Endodermal cell (in vitro differentiated cells): ENCODE measurements at regions not wholly inside any gene's neighbourhood (a gene's known extent, or its start where the extent isn't known, plus 50 kb on each side); places are given as distances from the start of the nearest gene placed in this dataset.

ENCODE experiments used
- DNase-seq: peaks from one replicate; pipeline ENCODE4 v3.0.0-alpha.2; 2017
- H3K27ac ChIP-seq: 2 replicates; pipeline ENCODE4 v1.5.1; 2013; ENCODE audit warnings: mild to moderate bottlenecking, low read depth, low read length, moderate library complexity
- H3K27me3 ChIP-seq: 2 replicates; pipeline ENCODE4 v1.6.1; 2013; ENCODE audit warnings: mild to moderate bottlenecking, low read length, moderate library complexity; ENCODE audit not compliant: insufficient read depth, control insufficient read depth, poor library complexity, severe bottlenecking
- H3K36me3 ChIP-seq: 2 replicates; pipeline ENCODE4 v1.7.0; 2013; ENCODE audit warnings: mild to moderate bottlenecking, low read length, moderate library complexity; ENCODE audit not compliant: control insufficient read depth, insufficient read depth
- H3K4me1 ChIP-seq: one replicate; pipeline ENCODE4 v1.7.0; 2013; ENCODE audit warnings: low read length; ENCODE audit not compliant: control insufficient read depth, insufficient read depth
- H3K4me3 ChIP-seq: 2 replicates; pipeline ENCODE4 v1.5.1; 2013; ENCODE audit warnings: mild to moderate bottlenecking, low read length, moderate library complexity
- H3K9ac ChIP-seq: 2 replicates; pipeline ENCODE4 v1.6.1; 2013; ENCODE audit warnings: mild to moderate bottlenecking, low read length, moderate library complexity; ENCODE audit not compliant: poor library complexity, severe bottlenecking; ENCODE audit errors: extremely low read depth
- H3K9me3 ChIP-seq: 2 replicates; pipeline ENCODE4 v1.6.1; 2013; ENCODE audit warnings: mild to moderate bottlenecking, low read length, moderate library complexity; ENCODE audit not compliant: control insufficient read depth
- H3K27ac Mint-ChIP-seq: 2 replicates; pipeline ENCODE4 v1.8.0; 2020; ENCODE audit warnings: mixed read lengths
- H3K27me3 Mint-ChIP-seq: 2 replicates; pipeline ENCODE4 v1.8.0; 2021; ENCODE audit warnings: mild to moderate bottlenecking, mixed read lengths; ENCODE audit not compliant: insufficient read depth
- H3K36me3 Mint-ChIP-seq: 2 replicates; pipeline ENCODE4 v1.8.0; 2020; ENCODE audit warnings: low read depth, mixed read lengths
- H3K4me1 Mint-ChIP-seq: 2 replicates; pipeline ENCODE4 v1.8.0; 2020; ENCODE audit warnings: mixed read lengths
- H3K4me3 Mint-ChIP-seq: 2 replicates; pipeline ENCODE4 v1.8.0; 2020; ENCODE audit warnings: mild to moderate bottlenecking, moderate library complexity, mixed read lengths
- H3K9me3 Mint-ChIP-seq: 2 replicates; pipeline ENCODE4 v1.8.0; 2020; ENCODE audit warnings: mild to moderate bottlenecking, mixed read lengths
- WGBS, 2 experiments: methylation state at CpG; one replicate each; pipeline versions ENCODE4 v1.1.5 to v1.1.7; 2013; ENCODE audit warnings: missing lambda C conversion rate in 2 of 2, mixed read lengths in 1 of 2; ENCODE audit not compliant: insufficient coverage in 1 of 2, insufficient read length in 1 of 2; 5-methylcytosine and 5-hydroxymethylcytosine counted together
- TF ChIP-seq, protein P1 (sequence below): fragments of 200-600 bp; sonication (generic); conservative IDR thresholded peaks from 2 replicates; pipeline ENCODE4 v1.5.0; 2021; ENCODE audit warnings: antibody characterized with exemption, mild to moderate bottlenecking

DNA sequence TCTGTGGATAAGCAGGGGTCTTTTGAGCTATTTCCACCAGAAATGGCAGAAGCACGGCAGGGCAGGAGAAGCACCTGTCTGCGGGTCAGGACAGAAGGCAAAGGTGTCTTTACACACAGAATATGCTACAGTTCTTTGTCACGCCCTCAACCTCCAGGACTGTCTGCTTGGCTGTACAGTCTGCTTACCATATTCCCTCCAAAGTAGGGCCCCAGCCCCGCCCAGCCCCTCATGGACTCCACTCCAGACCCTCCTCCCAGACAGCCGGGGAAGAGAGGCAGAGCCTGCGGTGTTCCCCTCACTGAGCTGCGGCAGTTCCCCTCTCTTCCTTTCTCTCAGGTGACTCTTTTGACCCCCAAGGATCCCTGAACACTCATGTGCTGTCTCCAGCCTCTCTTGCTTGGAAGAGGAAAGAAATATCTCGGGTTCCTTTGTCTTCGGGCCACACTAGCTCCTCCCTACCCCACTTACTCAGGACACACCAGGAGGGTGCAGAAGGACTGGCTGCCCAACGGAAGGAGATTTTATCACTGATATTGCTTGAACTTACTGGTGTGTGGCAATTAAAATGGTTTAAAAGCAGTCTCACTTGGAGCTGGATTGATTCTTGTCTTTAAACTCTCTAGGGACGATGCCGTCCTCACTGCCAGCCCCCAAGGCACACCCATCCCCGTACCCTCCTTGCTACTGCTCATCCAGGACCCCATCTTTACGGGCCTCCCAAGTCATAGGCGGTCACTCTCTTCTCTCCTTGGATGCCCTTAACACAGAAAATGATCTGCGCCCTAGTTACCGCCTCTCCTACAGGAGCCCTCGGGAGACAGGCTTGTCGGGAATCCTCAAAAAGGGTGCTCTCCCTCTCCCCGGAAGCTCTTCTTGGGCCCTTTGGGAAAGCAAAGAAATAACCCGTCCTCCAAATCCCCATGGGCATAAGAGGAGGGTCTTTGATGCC is 169.7 kb downstream of the TOMM20 start:
- no peaks in the 10 kb centered on the region for H3K27me3 ChIP-seq
- H3K4me3 Mint-ChIP-seq, result no peak overlapping the region
- peaks cover 42% of the 10 kb centered on the region for H3K4me1 ChIP-seq
- H3K27ac Mint-ChIP-seq, result no peak overlapping the region
- 91 to 95% methylated on average over 9 to 20 of the region's 21 CpGs for WGBS, 2 experiments
- H3K27ac ChIP-seq, result no peak overlapping the region
- H3K9me3 ChIP-seq, result no peaks in the 10 kb centered on the region
- H3K27me3 Mint-ChIP-seq, result no peaks in the 10 kb centered on the region
- H3K36me3 ChIP-seq, result no peaks in the 10 kb centered on the region
- H3K9ac ChIP-seq, result no peak overlapping the region
- TF ChIP-seq, protein P1, sequence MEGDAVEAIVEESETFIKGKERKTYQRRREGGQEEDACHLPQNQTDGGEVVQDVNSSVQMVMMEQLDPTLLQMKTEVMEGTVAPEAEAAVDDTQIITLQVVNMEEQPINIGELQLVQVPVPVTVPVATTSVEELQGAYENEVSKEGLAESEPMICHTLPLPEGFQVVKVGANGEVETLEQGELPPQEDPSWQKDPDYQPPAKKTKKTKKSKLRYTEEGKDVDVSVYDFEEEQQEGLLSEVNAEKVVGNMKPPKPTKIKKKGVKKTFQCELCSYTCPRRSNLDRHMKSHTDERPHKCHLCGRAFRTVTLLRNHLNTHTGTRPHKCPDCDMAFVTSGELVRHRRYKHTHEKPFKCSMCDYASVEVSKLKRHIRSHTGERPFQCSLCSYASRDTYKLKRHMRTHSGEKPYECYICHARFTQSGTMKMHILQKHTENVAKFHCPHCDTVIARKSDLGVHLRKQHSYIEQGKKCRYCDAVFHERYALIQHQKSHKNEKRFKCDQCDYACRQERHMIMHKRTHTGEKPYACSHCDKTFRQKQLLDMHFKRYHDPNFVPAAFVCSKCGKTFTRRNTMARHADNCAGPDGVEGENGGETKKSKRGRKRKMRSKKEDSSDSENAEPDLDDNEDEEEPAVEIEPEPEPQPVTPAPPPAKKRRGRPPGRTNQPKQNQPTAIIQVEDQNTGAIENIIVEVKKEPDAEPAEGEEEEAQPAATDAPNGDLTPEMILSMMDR, result no peak
- DNase-seq, result no peak
- H3K4me3 ChIP-seq, result no peak overlapping the region
- H3K4me1 Mint-ChIP-seq, result peaks cover 69% of the 10 kb centered on the region
- H3K36me3 Mint-ChIP-seq, result no peaks in the 10 kb centered on the region
- no peaks in the 10 kb centered on the region for H3K9me3 Mint-ChIP-seq

DNA sequence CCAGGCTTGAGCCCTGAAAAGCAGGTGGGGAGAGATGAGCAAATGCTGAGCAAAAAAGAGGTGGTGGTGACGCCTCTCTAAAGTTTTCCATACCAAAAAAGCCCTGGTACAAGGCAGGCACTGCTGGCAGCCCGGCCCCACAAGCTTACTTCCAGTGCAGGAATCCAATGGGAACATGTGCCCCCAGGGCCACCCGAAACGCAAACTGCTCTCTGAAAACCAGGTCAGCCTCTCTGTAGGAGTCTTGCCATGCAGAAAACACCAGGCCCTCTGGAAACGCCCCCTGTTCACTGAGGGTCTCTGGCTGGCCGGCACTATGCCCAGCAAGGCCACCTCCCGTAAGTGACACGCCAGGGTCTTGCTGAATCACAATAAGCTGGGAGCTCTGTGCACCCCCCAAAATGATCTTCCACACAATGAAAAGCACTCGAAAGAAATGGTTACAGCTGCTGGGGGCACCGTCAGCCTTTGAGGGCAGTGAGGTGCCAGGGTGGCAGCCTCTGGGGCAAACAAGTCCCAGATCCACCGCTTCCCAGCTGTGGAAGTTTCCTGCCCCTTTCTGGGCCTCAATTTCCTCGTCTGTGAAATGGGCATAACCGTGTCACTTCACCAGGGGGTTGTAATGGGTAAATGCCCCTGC is 170.5 kb downstream of the TOMM20 start:
- Mint-ChIP-seq H3K4me3 (no peak overlapping the region), H3K27me3 (no peaks in the 10 kb centered on the region), H3K4me1 (peaks cover 64% of the 10 kb centered on the region), H3K27ac (peak overlapping the region; percentile 98), H3K9me3 (no peaks in the 10 kb centered on the region), H3K36me3 (no peaks in the 10 kb centered on the region)
- Histone ChIP-seq H3K4me3 (no peak overlapping the region), H3K27me3 (no peaks in the 10 kb centered on the region), H3K9me3 (no peaks in the 10 kb centered on the region), H3K4me1 (peaks cover 39% of the 10 kb centered on the region), H3K27ac (peak overlapping the region; percentile 88), H3K36me3 (no peaks in the 10 kb centered on the region), H3K9ac (peak overlapping the region; percentile 14)
- TF ChIP-seq, protein P1, result no peak
- 72 to 87% methylated on average over 7 to 13 of the region's 13 CpGs for WGBS, 2 experiments
- DNase-seq, result no peak

DNA sequence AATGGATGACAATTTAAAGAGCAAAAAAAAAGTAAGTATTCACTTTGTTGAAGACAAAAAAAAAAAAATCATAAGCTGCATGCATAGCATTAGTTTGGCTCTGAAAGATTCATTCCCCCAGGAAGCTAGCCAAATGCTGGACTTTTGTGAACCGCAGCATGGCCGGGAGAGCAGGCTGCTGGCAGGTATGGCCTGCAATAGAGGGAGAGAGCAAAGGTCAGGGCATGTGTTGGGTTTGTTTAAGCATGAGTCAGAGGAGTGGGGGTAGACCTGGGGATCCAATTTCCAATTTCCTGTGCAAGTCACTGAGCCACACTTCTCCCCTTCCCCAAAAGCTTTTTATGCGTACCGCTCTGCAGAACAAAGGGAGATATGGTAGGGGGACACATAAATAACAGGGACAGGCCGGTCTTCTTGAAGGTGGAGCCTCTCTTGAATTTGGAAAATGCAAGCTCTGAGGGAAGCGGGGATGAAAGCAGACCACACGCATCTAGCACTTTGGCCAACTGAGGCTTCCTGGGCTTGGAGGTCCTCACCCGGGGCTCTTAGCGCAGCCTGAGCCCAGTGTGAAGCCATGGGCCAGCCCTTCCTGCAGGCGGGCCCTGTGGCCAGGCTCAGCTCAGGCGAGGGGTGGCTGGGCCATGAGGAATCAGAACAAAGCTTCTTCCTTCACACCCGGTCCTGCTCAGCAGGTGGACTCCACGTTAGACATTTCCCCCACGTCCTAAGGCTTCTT is 171.1 kb downstream of the TOMM20 start:
- no peaks in the 10 kb centered on the region for H3K27me3 Mint-ChIP-seq
- Histone ChIP-seq H3K4me1 (peaks cover 34% of the 10 kb centered on the region), H3K27me3 (no peaks in the 10 kb centered on the region), H3K27ac (peak overlapping the region; percentile 88), H3K36me3 (no peaks in the 10 kb centered on the region), H3K9ac (peak overlapping the region; percentile 14), H3K4me3 (peak overlapping the region; percentile 13), H3K9me3 (no peaks in the 10 kb centered on the region)
- H3K9me3 Mint-ChIP-seq, result no peaks in the 10 kb centered on the region
- peak overlapping the region; percentile 98 for H3K27ac Mint-ChIP-seq
- peaks cover 60% of the 10 kb centered on the region for H3K4me1 Mint-ChIP-seq
- WGBS, 2 experiments, result 24 to 42% methylated on average over 7 to 14 of the region's 14 CpGs
- peak; percentile 79 for DNase-seq
- H3K4me3 Mint-ChIP-seq, result peak overlapping the region; percentile 25
- TF ChIP-seq, protein P1, result no peak
- no peaks in the 10 kb centered on the region for H3K36me3 Mint-ChIP-seq
